Neuronal stem cell (in vitro differentiated cells): ENCODE measurements at regions not wholly inside any gene's neighbourhood (a gene's known extent, or its start where the extent isn't known, plus 50 kb on each side); places are given as distances from the start of the nearest gene placed in this dataset.
"Not testable (repeated sequence)": the region's sequence is repeated elsewhere in the genome, so short reads cannot be mapped to it uniquely, and the experiment has no call there.

Experiments
- DNase-seq: peaks from one replicate; pipeline ENCODE4 v3.0.0-alpha.2; 2013; ENCODE audit warnings: low spot score
- H2AFZ ChIP-seq: one replicate; pipeline ENCODE4 v1.6.1; 2013; ENCODE audit warnings: mild to moderate bottlenecking, low read length, inconsistent platforms
- H2AK5ac ChIP-seq: 2 replicates; pipeline ENCODE4 v1.6.1; 2013; ENCODE audit warnings: low read depth, mild to moderate bottlenecking, inconsistent platforms, low read length, moderate library complexity, mixed read lengths
- H2BK120ac ChIP-seq: 2 replicates; pipeline ENCODE4 v1.6.1; 2013; ENCODE audit warnings: low read depth, mild to moderate bottlenecking, inconsistent platforms, low read length, moderate library complexity, mixed read lengths
- H2BK12ac ChIP-seq: one replicate; pipeline ENCODE4 v1.6.1; 2013; ENCODE audit warnings: low read length, inconsistent platforms
- H2BK15ac ChIP-seq: 2 replicates; pipeline ENCODE4 v1.6.1; 2013; ENCODE audit warnings: mild to moderate bottlenecking, low read length, inconsistent platforms, mixed read lengths
- H2BK5ac ChIP-seq: one replicate; pipeline ENCODE4 v1.6.1; 2013; ENCODE audit warnings: inconsistent platforms, mild to moderate bottlenecking, low read length, moderate library complexity
- H3K14ac ChIP-seq: one replicate; pipeline ENCODE4 v1.6.1; 2013; ENCODE audit warnings: low read length, inconsistent platforms
- H3K18ac ChIP-seq: 2 replicates; pipeline ENCODE4 v1.6.1; 2013; ENCODE audit warnings: low read length, inconsistent platforms
- H3K23ac ChIP-seq: 2 replicates; pipeline ENCODE4 v1.6.1; 2013; ENCODE audit warnings: low read depth, mild to moderate bottlenecking, mixed read lengths, low read length, inconsistent platforms; ENCODE audit not compliant: poor library complexity
- H3K27ac ChIP-seq: replicated peaks from 3 replicates; pipeline ENCODE4 v1.5.1; 2013; ENCODE audit warnings: low read length, inconsistent platforms
- H3K27me3 ChIP-seq, 3 experiments: 2 replicates each; pipeline ENCODE4 v1.6.1; 2013; ENCODE audit warnings: low read length in 3 of 3, mild to moderate bottlenecking in 2 of 3, inconsistent platforms in 1 of 3, low read depth in 1 of 3, mixed read lengths in 1 of 3, moderate library complexity in 1 of 3; ENCODE audit not compliant: control insufficient read depth in 3 of 3, insufficient read depth in 3 of 3
- H3K36me3 ChIP-seq, 2 donors: replicated peaks in 1 of 2; 2 replicates each; pipeline ENCODE4 v1.6.1; 2013; ENCODE audit warnings: low read length in 2 of 2; ENCODE audit not compliant: control insufficient read depth in 2 of 2, insufficient read depth in 2 of 2
- H3K4ac ChIP-seq: 2 replicates; pipeline ENCODE4 v1.6.1; 2013; ENCODE audit warnings: inconsistent platforms, mild to moderate bottlenecking, low read length, moderate library complexity
- H3K4me1 ChIP-seq, 2 donors: 1 replicate in 1 of 2; 2 replicates in 1 of 2; pipeline ENCODE4 v1.6.1; 2013; ENCODE audit warnings: low read length in 2 of 2, low read depth in 1 of 2; ENCODE audit not compliant: control insufficient read depth in 2 of 2, insufficient read depth in 1 of 2
- H3K4me2 ChIP-seq: one replicate; pipeline ENCODE4 v1.6.1; 2013; ENCODE audit warnings: mild to moderate bottlenecking, low read length, inconsistent platforms; ENCODE audit not compliant: insufficient read depth, poor library complexity, severe bottlenecking
- H3K4me3 ChIP-seq, 2 donors: 2 replicates each; pipeline ENCODE4 v1.5.1; 2013; ENCODE audit warnings: low read length in 2 of 2, mild to moderate bottlenecking in 2 of 2, inconsistent platforms in 1 of 2, moderate library complexity in 1 of 2
- H3K79me1 ChIP-seq: one replicate; pipeline ENCODE4 v1.6.1; 2013; ENCODE audit warnings: low read depth, mild to moderate bottlenecking, inconsistent platforms, low read length, moderate library complexity
- H3K9ac ChIP-seq: one replicate; pipeline ENCODE4 v1.6.1; 2013; ENCODE audit warnings: mild to moderate bottlenecking, low read depth, low read length, inconsistent platforms; ENCODE audit not compliant: poor library complexity
- H3K9me3 ChIP-seq, 2 donors: replicated peaks in 1 of 2; 2 replicates each; pipeline versions ENCODE3 to v1.6.1; 2013; ENCODE audit warnings: low read length in 2 of 2, mild to moderate bottlenecking in 2 of 2, inconsistent platforms in 1 of 2, low read depth in 1 of 2, mixed read lengths in 1 of 2, moderate library complexity in 1 of 2; ENCODE audit not compliant: control insufficient read depth in 2 of 2, insufficient read depth in 1 of 2
- H4K8ac ChIP-seq: one replicate; pipeline ENCODE4 v1.6.1; 2013; ENCODE audit warnings: low read depth, mild to moderate bottlenecking, inconsistent platforms, low read length, moderate library complexity
- H4K91ac ChIP-seq: one replicate; pipeline ENCODE4 v1.6.1; 2013; ENCODE audit warnings: low read length, low read depth, mild to moderate bottlenecking, inconsistent platforms; ENCODE audit not compliant: poor library complexity
- WGBS, 2 donors: extraction: QIAGEN DNeasy Blood & Tissue Kit; methylation state at CpG; one replicate each; pipeline ENCODE4 v1.1.7; 2013; ENCODE audit warnings: missing lambda C conversion rate in 2 of 2, mixed read lengths in 1 of 2; ENCODE audit not compliant: insufficient read length in 2 of 2, insufficient replicate concordance in 1 of 2; ENCODE audit errors: extremely low coverage in 2 of 2; 5-methylcytosine and 5-hydroxymethylcytosine counted together

- H2BK12ac ChIP-seq, H2BK15ac ChIP-seq, H3K9ac ChIP-seq, H3K36me3 ChIP-seq, H4K91ac ChIP-seq, H2BK120ac ChIP-seq, H3K27me3 ChIP-seq, H3K4me2 ChIP-seq, H3K14ac ChIP-seq, H3K23ac ChIP-seq, H3K18ac ChIP-seq, H3K79me1 ChIP-seq, H2BK5ac ChIP-seq, H4K8ac ChIP-seq, H3K4me1 ChIP-seq, DNase-seq, H3K9me3 ChIP-seq, H3K4ac ChIP-seq, H3K27ac ChIP-seq, H2AK5ac ChIP-seq, H3K4me3 ChIP-seq, H2AFZ ChIP-seq: not testable (repeated sequence)
- WGBS, 2 donors: no CpG with 5 or more reads among the region's 29 CpGs
Measured at GRCh38 chr7:86440420-86440819, 203.3 kb upstream of the GRM3 start.

GRCh38 chr7:86437951-86438450 lies 205.7 kb upstream of the GRM3 start:
- Histone ChIP-seq H2BK15ac (no peak overlapping the region), H3K4me3 (no peak overlapping the region), H2BK120ac (no peak overlapping the region), H3K27me3 (no peaks in the 10 kb centered on the region), H3K4me2 (no peak overlapping the region), H3K4ac (no peak overlapping the region), H3K36me3 (no peaks in the 10 kb centered on the region), H4K91ac (no peak overlapping the region), H3K9ac (no peak overlapping the region), H2BK5ac (no peak overlapping the region), H2AFZ (no peak overlapping the region), H3K27ac (no peak overlapping the region), H3K18ac (no peak overlapping the region), H3K14ac (no peak overlapping the region), H2AK5ac (no peak overlapping the region), H3K9me3 (no peaks in the 10 kb centered on the region), H4K8ac (no peak overlapping the region), H3K23ac (no peak overlapping the region), H2BK12ac (no peak overlapping the region), H3K79me1 (no peaks in the 10 kb centered on the region), H3K4me1 (no peaks in the 10 kb centered on the region)
- DNase-seq: no peak
- no CpG with 5 or more reads among the region's 2 CpGs for WGBS, 2 donors

GRCh38 chr7:86431761-86432160 lies 211.9 kb upstream of the GRM3 start:
- Histone ChIP-seq H3K9me3 (no peaks in the 10 kb centered on the region), H3K4me3 (no peak overlapping the region), H3K4ac (no peak overlapping the region), H3K36me3 (no peaks in the 10 kb centered on the region), H2BK5ac (no peak overlapping the region), H3K4me2 (no peak overlapping the region), H2AFZ (no peak overlapping the region), H3K18ac (no peak overlapping the region), H3K9ac (no peak overlapping the region), H3K27ac (no peak overlapping the region), H2AK5ac (no peak overlapping the region), H3K23ac (no peak overlapping the region), H3K14ac (no peak overlapping the region), H4K8ac (no peak overlapping the region), H3K79me1 (no peaks in the 10 kb centered on the region), H2BK12ac (no peak overlapping the region), H2BK15ac (no peak overlapping the region), H3K27me3 (no peaks in the 10 kb centered on the region), H4K91ac (no peak overlapping the region), H3K4me1 (no peaks in the 10 kb centered on the region), H2BK120ac (no peak overlapping the region)
- no CpG with 5 or more reads among the region's 4 CpGs for WGBS, 2 donors
- DNase-seq: no peak

DNA sequence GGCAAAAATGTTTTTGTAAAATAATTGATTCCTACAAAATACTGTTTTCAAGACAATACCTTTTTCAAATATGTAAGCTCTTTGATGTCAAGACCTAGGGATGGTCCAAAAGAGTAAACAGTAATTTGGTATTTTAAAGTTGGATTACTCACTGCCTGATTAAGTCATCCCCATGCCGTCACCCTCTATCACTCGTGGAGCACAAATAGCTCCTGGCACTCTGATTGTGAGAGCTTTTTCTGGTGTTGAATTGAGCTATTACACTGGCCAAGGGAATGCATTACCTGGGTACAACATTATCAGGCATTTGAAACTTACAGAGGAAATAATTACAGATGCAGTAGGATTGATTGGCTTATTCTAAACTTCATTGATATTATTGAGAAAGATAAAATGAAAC lies 231.9 kb upstream of the GRM3 start:
- Histone ChIP-seq H2BK12ac (no peak overlapping the region), H4K91ac (no peak overlapping the region), H3K4me1 (peaks cover 0 to 1% of the 10 kb centered on the region in 2 donors), H3K36me3 (no peaks in the 10 kb centered on the region), H3K27me3 (no peaks in the 10 kb centered on the region), H3K27ac (no peak overlapping the region), H3K4me2 (no peak overlapping the region), H3K4me3 (no peak overlapping the region), H3K9ac (no peak overlapping the region), H2BK15ac (no peak overlapping the region), H2AK5ac (no peak overlapping the region), H3K18ac (no peak overlapping the region), H3K4ac (no peak overlapping the region), H3K79me1 (no peaks in the 10 kb centered on the region), H3K23ac (no peak overlapping the region), H2BK120ac (no peak overlapping the region), H3K9me3 (peaks cover 1 to 2% of the 10 kb centered on the region in 2 donors), H2BK5ac (no peak overlapping the region), H2AFZ (no peak overlapping the region), H4K8ac (no peak overlapping the region), H3K14ac (no peak overlapping the region)
- no CpG with 5 or more reads among the region's 2 CpGs for WGBS, 2 donors
- DNase-seq: no peak
